ENCODE measurements at regions not wholly inside any gene's neighbourhood (a gene's known extent, or its start where the extent isn't known, plus 50 kb on each side); places are given as distances from the start of the nearest gene placed in this dataset.

GRCh38 chr5:86554638-86555037 lies 63.1 kb upstream of the COX7C start:
- H4K5ac ChIP-seq (ENCODE audit: insufficient read length, low read depth, low read length): no peak overlapping the region
- H2BK20ac ChIP-seq (ENCODE audit: low read depth, low read length, poor library complexity, severe bottlenecking): no peak overlapping the region
- no peak overlapping the region for H2BK5ac ChIP-seq (ENCODE audit: insufficient read length, low read length)
- no peak overlapping the region for H3K27ac ChIP-seq (ENCODE audit: insufficient read length, low read depth, low read length)
- H4K8ac ChIP-seq (replicated peaks; ENCODE audit: insufficient read length, low read depth, low read length): no peak overlapping the region
- no peak overlapping the region for H3K23ac ChIP-seq (ENCODE audit: insufficient read length, low read depth, low read length)
- Mint-ChIP-seq H3K27ac (no peak overlapping the region), H3K27me3 (ENCODE audit: low read depth) (no peaks in the 10 kb centered on the region), H3K4me3 (no peak overlapping the region), H3K4me1 (peaks cover 5% of the 10 kb centered on the region in 2 experiments; a peak in 2 of 4 replicates), H3K36me3 (ENCODE audit: insufficient read depth in 1 of 3, low read depth in 3 of 3) (no peaks in the 10 kb centered on the region), H3K9me3 (no peaks in the 10 kb centered on the region)
- H3T11ph ChIP-seq (ENCODE audit: low read length): no peak overlapping the region
- H4K91ac ChIP-seq (ENCODE audit: insufficient read length, low read depth, low read length): no peak overlapping the region
- no CpG with 5 or more reads among the region's 1 CpG for WGBS (ENCODE audit: extremely low coverage, insufficient read length, low lambda C conversion rate)
- DNase-seq: no peak
- H3K4me2 ChIP-seq (ENCODE audit: insufficient read depth, insufficient read length, low read length): no peak overlapping the region
- H3K18ac ChIP-seq (ENCODE audit: insufficient read length, low read depth, low read length): no peak overlapping the region
- no peak overlapping the region for H2BK12ac ChIP-seq (ENCODE audit: insufficient read length, low read depth, low read length)
- no peaks in the 10 kb centered on the region for H3K23me2 ChIP-seq (ENCODE audit: insufficient read length, low read depth, low read length, poor library complexity, severe bottlenecking)
- no peak overlapping the region for H3K14ac ChIP-seq (ENCODE audit: insufficient read depth, low read length)
- no peak overlapping the region for H2AK5ac ChIP-seq (ENCODE audit: insufficient read length, low read length)
- H4K20me1 ChIP-seq (ENCODE audit: control insufficient read depth, insufficient read depth, insufficient read length): no peaks in the 10 kb centered on the region
- H3K9ac ChIP-seq (ENCODE audit: extremely low read depth, insufficient read length, low read length): no peak overlapping the region
- H2BK120ac ChIP-seq (ENCODE audit: low read depth, low read length, poor library complexity, severe bottlenecking): no peak overlapping the region
- no peak overlapping the region for H2AFZ ChIP-seq (ENCODE audit: low read length)
- H3K79me2 ChIP-seq (ENCODE audit: insufficient read depth, low read length): no peaks in the 10 kb centered on the region
- no peaks in the 10 kb centered on the region for H3K79me1 ChIP-seq (ENCODE audit: insufficient read depth, low read depth, low read length, poor library complexity, severe bottlenecking)
- no peak overlapping the region for H2BK15ac ChIP-seq (ENCODE audit: low read depth, low read length)
- no peak overlapping the region for H3K56ac ChIP-seq (ENCODE audit: insufficient read length, low read depth, low read length)
- H3K4ac ChIP-seq (ENCODE audit: low read depth, low read length): no peak overlapping the region
- TF ChIP-seq CTCF (conservative IDR thresholded peaks at IDR 0.05): no peak
- H3K4me1 ChIP-seq (ENCODE audit: insufficient read depth, low read length): no peaks in the 10 kb centered on the region
- H3K27me3 ChIP-seq (ENCODE audit: insufficient read depth, low read length): no peaks in the 10 kb centered on the region
- no peaks in the 10 kb centered on the region for H3K9me3 ChIP-seq (ENCODE audit: control insufficient read depth, low read depth, low read length)

All from H9 (cell line).